VCaP (cell line): ENCODE measurements at regions not wholly inside any gene's neighbourhood (a gene's known extent, or its start where the extent isn't known, plus 50 kb on each side); places are given as distances from the start of the nearest gene placed in this dataset.

Experiments used
- H3K27ac ChIP-seq: fragments of 450-650 bp; 2 replicates; pipeline ENCODE4 v1.5.1; 2017
- CTCF ChIP-seq: fragments of 450-650 bp; conservative IDR thresholded peaks from 2 replicates; pipeline ENCODE4 v1.5.1; 2017; ENCODE audit warnings: mild to moderate bottlenecking, moderate library complexity

GRCh38 chr1:30475201-30475600 lies 248.2 kb downstream of the MATN1 start:
- no peak for TF ChIP-seq CTCF
- no peak overlapping the region for H3K27ac ChIP-seq

GRCh38 chr1:30474818-30475200 lies 248.6 kb downstream of the MATN1 start:
- no peak for TF ChIP-seq CTCF

GRCh38 chr1:30473922-30474817 lies 249.2 kb downstream of the MATN1 start:
- TF ChIP-seq CTCF = no peak
- peak overlapping the region; percentile 14; the same call in 1 of the 2 replicates for H3K27ac ChIP-seq

More at GRCh38 chr1:30474818-30475200, 248.6 kb downstream of the MATN1 start:
- H3K27ac ChIP-seq = no peak overlapping the region

- TF ChIP-seq CTCF = no peak
- no peak overlapping the region for H3K27ac ChIP-seq
Measured at GRCh38 chr1:30472526-30472925, 250.9 kb downstream of the MATN1 start.

GRCh38 chr1:30472009-30472408 lies 251.4 kb downstream of the MATN1 start:
- no peak overlapping the region for H3K27ac ChIP-seq
- no peak for TF ChIP-seq CTCF

GRCh38 chr1:30471307-30471706 lies 252.1 kb downstream of the MATN1 start:
- no peak overlapping the region for H3K27ac ChIP-seq
- TF ChIP-seq CTCF = no peak

- H3K27ac ChIP-seq = no peak overlapping the region
- TF ChIP-seq CTCF = no peak
Measured at GRCh38 chr1:30469426-30469825, 254.0 kb downstream of the MATN1 start.
